ENCODE measurements at regions not wholly inside any gene's neighbourhood (a gene's known extent, or its start where the extent isn't known, plus 50 kb on each side); places are given as distances from the start of the nearest gene placed in this dataset.
"Not testable (repeated sequence)": the region's sequence is repeated elsewhere in the genome, so short reads cannot be mapped to it uniquely, and the experiment has no call there.

GRCh38 chr6:76861403-76861802, 601.9 kb downstream of the HTR1B start:
- H3K36me3 ChIP-seq (ENCODE audit: insufficient read depth, low read length) = no peaks in the 10 kb centered on the region
- H3K4me3 Mint-ChIP-seq = no peak overlapping the region
- H3K27ac Mint-ChIP-seq = no peak overlapping the region
- no peaks in the 10 kb centered on the region for H3K36me3 Mint-ChIP-seq (ENCODE audit: low read depth)
- H3K4me3 ChIP-seq (ENCODE audit: low read length) = no peak overlapping the region
- TF ChIP-seq CTCF (IDR thresholded peaks at IDR 0.05) = no peak
- no peaks in the 10 kb centered on the region for H3K9me3 ChIP-seq (ENCODE audit: control insufficient read depth in 1 of 2, insufficient read depth in 1 of 2, low read length in 2 of 2)
- DNase-seq (no peak), ATAC-seq (ENCODE audit: poor library complexity) (no peak)
- no peak overlapping the region for H3K27ac ChIP-seq (ENCODE audit: low read depth in 1 of 2, low read length in 2 of 2)
- no peaks in the 10 kb centered on the region for H3K27me3 Mint-ChIP-seq
- H3K9me3 Mint-ChIP-seq = peaks cover 2% of the 10 kb centered on the region
- no peaks in the 10 kb centered on the region for H3K4me1 ChIP-seq (ENCODE audit: insufficient read depth, low read length)
- CTCF ChIA-PET = no interaction called here
- intact Hi-C loops (cut with DNase I, micrococcal nuclease) = no loop called here
- POLR2A ChIA-PET = no interaction called here
- no peaks in the 10 kb centered on the region for H3K27me3 ChIP-seq (ENCODE audit: control insufficient read depth in 1 of 2, insufficient read depth in 2 of 2, low read length in 2 of 2)
- H3K4me1 Mint-ChIP-seq (ENCODE audit: low read depth) = no peaks in the 10 kb centered on the region

GRCh38 chr6:76856065-76856464, 607.2 kb downstream of the HTR1B start:
- ATAC-seq (ENCODE audit: poor library complexity) (no peak), DNase-seq (no peak)
- H3K27me3 Mint-ChIP-seq = no peaks in the 10 kb centered on the region
- intact Hi-C loops (cut with DNase I, micrococcal nuclease) = no loop called here
- H3K36me3 Mint-ChIP-seq (ENCODE audit: low read depth) = no peaks in the 10 kb centered on the region
- Histone ChIP-seq H3K27ac (ENCODE audit: low read depth in 1 of 2, low read length in 2 of 2) (no peak overlapping the region), H3K27me3 (ENCODE audit: control insufficient read depth in 1 of 2, insufficient read depth in 2 of 2, low read length in 2 of 2) (no peaks in the 10 kb centered on the region), H3K4me3 (ENCODE audit: low read length) (no peak overlapping the region), H3K36me3 (ENCODE audit: insufficient read depth, low read length) (no peaks in the 10 kb centered on the region), H3K9me3 (ENCODE audit: control insufficient read depth in 1 of 2, insufficient read depth in 1 of 2, low read length in 2 of 2) (no peaks in the 10 kb centered on the region), H3K4me1 (ENCODE audit: insufficient read depth, low read length) (no peaks in the 10 kb centered on the region)
- no peak for TF ChIP-seq CTCF (IDR thresholded peaks at IDR 0.05)
- no peak overlapping the region for H3K4me3 Mint-ChIP-seq
- no peak overlapping the region for H3K27ac Mint-ChIP-seq
- CTCF ChIA-PET = no interaction called here
- H3K9me3 Mint-ChIP-seq = peaks cover 9% of the 10 kb centered on the region
- POLR2A ChIA-PET = no interaction called here
- no peaks in the 10 kb centered on the region for H3K4me1 Mint-ChIP-seq (ENCODE audit: low read depth)

- H3K9me3 ChIP-seq (ENCODE audit: control insufficient read depth in 1 of 2, insufficient read depth in 1 of 2, low read length in 2 of 2) = peaks cover 0 to 13% of the 10 kb centered on the region in 2 experiments
- no peaks in the 10 kb centered on the region for H3K36me3 Mint-ChIP-seq (ENCODE audit: low read depth)
- H3K9me3 Mint-ChIP-seq = peaks cover 7% of the 10 kb centered on the region
- ATAC-seq (ENCODE audit: poor library complexity) (no peak), DNase-seq (no peak)
- H3K27ac ChIP-seq (ENCODE audit: low read depth in 1 of 2, low read length in 2 of 2) = no peak overlapping the region
- no peak overlapping the region for H3K27ac Mint-ChIP-seq
- H3K4me1 ChIP-seq (ENCODE audit: insufficient read depth, low read length) = no peaks in the 10 kb centered on the region
- no peaks in the 10 kb centered on the region for H3K27me3 ChIP-seq (ENCODE audit: control insufficient read depth in 1 of 2, insufficient read depth in 2 of 2, low read length in 2 of 2)
- ChIA-PET CTCF (no interaction called here), POLR2A (no interaction called here)
- no peaks in the 10 kb centered on the region for H3K36me3 ChIP-seq (ENCODE audit: insufficient read depth, low read length)
- TF ChIP-seq CTCF (IDR thresholded peaks at IDR 0.05) = no peak
- H3K4me1 Mint-ChIP-seq (ENCODE audit: low read depth) = no peaks in the 10 kb centered on the region
- no peak overlapping the region for H3K4me3 ChIP-seq (ENCODE audit: low read length)
- no peaks in the 10 kb centered on the region for H3K27me3 Mint-ChIP-seq
- H3K4me3 Mint-ChIP-seq = no peak overlapping the region
- intact Hi-C loops (cut with DNase I, micrococcal nuclease) = no loop called here
Measured at GRCh38 chr6:76852776-76853175, 610.5 kb downstream of the HTR1B start.

- H3K4me1 ChIP-seq (ENCODE audit: insufficient read depth, low read length); CTCF ChIA-PET; DNase-seq; H3K27ac ChIP-seq (ENCODE audit: low read depth in 1 of 2, low read length in 2 of 2); H3K4me1 Mint-ChIP-seq (ENCODE audit: low read depth); ATAC-seq (ENCODE audit: poor library complexity); intact Hi-C loops (cut with DNase I, micrococcal nuclease); H3K4me3 ChIP-seq (ENCODE audit: low read length); H3K27me3 Mint-ChIP-seq; POLR2A ChIA-PET; H3K27me3 ChIP-seq (ENCODE audit: control insufficient read depth in 1 of 2, insufficient read depth in 2 of 2, low read length in 2 of 2); H3K36me3 Mint-ChIP-seq (ENCODE audit: low read depth); H3K4me3 Mint-ChIP-seq; H3K27ac Mint-ChIP-seq; H3K36me3 ChIP-seq (ENCODE audit: insufficient read depth, low read length): not testable (repeated sequence)
- peaks cover 0 to 13% of the 10 kb centered on the region in 2 experiments for H3K9me3 ChIP-seq (ENCODE audit: control insufficient read depth in 1 of 2, insufficient read depth in 1 of 2, low read length in 2 of 2)
- peaks cover 11% of the 10 kb centered on the region for H3K9me3 Mint-ChIP-seq
Measured at GRCh38 chr6:76849274-76849970, 613.9 kb downstream of the HTR1B start.

All from CD4-positive, alpha-beta T cell (primary cell).